SK-N-SH (cell line): ENCODE measurements at regions not wholly inside any gene's neighbourhood (a gene's known extent, or its start where the extent isn't known, plus 50 kb on each side); places are given as distances from the start of the nearest gene placed in this dataset.
A peak's percentile ranks its signal among the peaks of the same experiment; 100 is the strongest.

ENCODE experiments used
- CTCF ChIA-PET: fragments of 300-600, 350-600 bp; formaldehyde crosslinking; extraction: SDS; loops from one replicate; lab custom pipeline; 2021; lab: Yijun Ruan, JAX
- POLR2A ChIA-PET: fragments of 350-600 bp; sonication (Branson Sonifier 250); formaldehyde crosslinking; extraction: SDS; loops from one replicate; lab custom pipeline; 2020; ENCODE audit warnings: antibody characterized with exemption, inconsistent platforms; lab: Yijun Ruan, JAX
- DNase-seq: peaks from one replicate; pipeline ENCODE4 v3.0.0; 2012
- H2AFZ ChIP-seq: fragments of 200-600 bp; sonication (generic); 2 replicates; pipeline ENCODE4 v1.8.1; 2016; ENCODE audit warnings: antibody characterized with exemption, mild to moderate bottlenecking, low read depth
- H3F3A ChIP-seq: fragments of 200-600 bp; sonication (generic); replicated peaks from 2 replicates; pipeline ENCODE3; 2016; ENCODE audit warnings: antibody characterized with exemption, mild to moderate bottlenecking; ENCODE audit not compliant: insufficient read depth
- H3K27ac ChIP-seq, 2 experiments: fragments of 200-500 bp in 1 of 2; fragments of 200-600 bp in 1 of 2; sonication (Bioruptor generic) in 1 of 2; sonication (generic), shearing (Covaris generic) in 1 of 2; 2 replicates each; pipeline versions ENCODE4 v1.5.1 to v1.6.1; 2014 to 2016; ENCODE audit warnings: low read depth in 2 of 2, inconsistent platforms in 1 of 2, low read length in 1 of 2, mild to moderate bottlenecking in 1 of 2, mixed read lengths in 1 of 2
- H3K27me3 ChIP-seq: fragments of 200-600 bp; sonication (generic), shearing (Covaris generic); 2 replicates; pipeline ENCODE4 v1.6.1; 2016; ENCODE audit warnings: mixed run types; ENCODE audit not compliant: insufficient read depth
- H3K36me3 ChIP-seq, 2 experiments: fragments of 200-500 bp in 1 of 2; fragments of 200-600 bp in 1 of 2; sonication (Bioruptor generic) in 1 of 2; sonication (generic) in 1 of 2; replicated peaks in 1 of 2; 2 replicates each; pipeline versions ENCODE3 to v1.5.1; 2014 to 2016; ENCODE audit warnings: low read length in 1 of 2, mild to moderate bottlenecking in 1 of 2; ENCODE audit not compliant: insufficient read depth in 2 of 2, control insufficient read depth in 1 of 2
- H3K4me1 ChIP-seq, 2 experiments: fragments of 200-500 bp in 1 of 2; fragments of 200-600 bp in 1 of 2; sonication (Bioruptor generic) in 1 of 2; sonication (generic), shearing (Covaris generic) in 1 of 2; 2 replicates each; pipeline versions ENCODE4 v1.5.1 to v1.6.1; 2014 to 2016; ENCODE audit warnings: low read depth in 1 of 2, low read length in 1 of 2, mixed run types in 1 of 2; ENCODE audit not compliant: insufficient read depth in 2 of 2, control insufficient read depth in 1 of 2
- H3K4me2 ChIP-seq: fragments of 200-600 bp; sonication (generic), shearing (Covaris generic); 2 replicates; pipeline ENCODE4 v1.6.1; 2017; ENCODE audit warnings: mixed run types
- H3K4me3 ChIP-seq, 2 experiments: fragments of 200-500 bp in 1 of 2; fragments of 200-600 bp in 1 of 2; sonication (Bioruptor generic) in 1 of 2; sonication (generic), shearing (Covaris generic) in 1 of 2; 2 replicates each; pipeline versions ENCODE4 v1.5.1 to v1.8.1; 2014 to 2016; ENCODE audit warnings: low read depth in 2 of 2, inconsistent platforms in 1 of 2, low read length in 1 of 2, mild to moderate bottlenecking in 1 of 2, mixed read lengths in 1 of 2, moderate library complexity in 1 of 2
- H3K79me2 ChIP-seq: fragments of 200-600 bp; sonication (generic); 2 replicates; pipeline ENCODE4 v1.8.1; 2017; ENCODE audit warnings: mild to moderate bottlenecking; ENCODE audit not compliant: insufficient read depth
- H3K9ac ChIP-seq: fragments of 200-600 bp; sonication (generic); 2 replicates; pipeline ENCODE4 v1.6.1; 2017; ENCODE audit warnings: mixed run types
- H3K9me2 ChIP-seq: fragments of 200-600 bp; sonication (generic); 2 replicates; pipeline ENCODE4 v1.6.1; 2017; ENCODE audit warnings: mixed run types
- H3K9me3 ChIP-seq: fragments of 200-600 bp; sonication (generic); 2 replicates; pipeline ENCODE4 v1.6.1; 2017; ENCODE audit warnings: mixed run types, mild to moderate bottlenecking, moderate library complexity
- H4K20me1 ChIP-seq: fragments of 200-600 bp; sonication (generic); 2 replicates; pipeline ENCODE4 v1.6.1; 2017; ENCODE audit warnings: mild to moderate bottlenecking, mixed run types; ENCODE audit not compliant: insufficient read depth
- EP300 ChIP-seq, 2 experiments: IDR thresholded peaks; 2 replicates each; pipeline versions ENCODE4 v1.4.0 to v1.6.1; 2012; ENCODE audit warnings: borderline replicate concordance in 1 of 2, low read depth in 1 of 2, low read length in 1 of 2
- EZH2phosphoT487 ChIP-seq: fragments of 200-600 bp; sonication (generic); IDR thresholded peaks from 2 replicates; pipeline ENCODE4 v1.6.1; 2017; ENCODE audit warnings: low read depth, mixed run types, mild to moderate bottlenecking, antibody characterized with exemption, moderate library complexity, borderline replicate concordance
- FOXJ3 ChIP-seq: sonication (generic); formaldehyde crosslinking; IDR thresholded peaks from 2 replicates; pipeline ENCODE4 v1.5.1; 2020; ENCODE audit warnings: mild to moderate bottlenecking, missing genetic modification reagents
- GABPA ChIP-seq: IDR thresholded peaks from 2 replicates; pipeline ENCODE4 v1.4.0; 2012; ENCODE audit warnings: low read depth, mild to moderate bottlenecking
- GATA2 ChIP-seq: sonication (generic); formaldehyde crosslinking; IDR thresholded peaks from 2 replicates; pipeline ENCODE4 v1.5.0; 2020; ENCODE audit warnings: mild to moderate bottlenecking, missing genetic modification reagents
- JUND ChIP-seq: IDR thresholded peaks from 2 replicates; pipeline ENCODE4 v1.4.0; 2012
- MAX ChIP-seq: IDR thresholded peaks from 2 replicates; pipeline ENCODE4 v1.4.0; 2012; ENCODE audit warnings: low read depth
- MXI1 ChIP-seq: IDR thresholded peaks from 2 replicates; pipeline ENCODE4 v1.6.1; 2012; ENCODE audit warnings: mild to moderate bottlenecking, low read depth, low read length, improper control_type of control experiment
- NRF1 ChIP-seq: IDR thresholded peaks from 2 replicates; pipeline ENCODE4 v1.6.1; 2012; ENCODE audit warnings: low read depth, mild to moderate bottlenecking, low read length
- POLR2AphosphoS5 ChIP-seq: IDR thresholded peaks from 2 replicates; pipeline ENCODE4 v1.6.1; 2012; ENCODE audit warnings: low read depth, low read length
- RAD21 ChIP-seq: IDR thresholded peaks from 2 replicates; pipeline ENCODE4 v1.6.1; 2012; ENCODE audit warnings: mild to moderate bottlenecking, low read length
- RCOR1 ChIP-seq: fragments of 150-350 bp; IDR thresholded peaks from 2 replicates; pipeline ENCODE4 v1.6.1; 2017; ENCODE audit warnings: antibody characterized with exemption, low read length
- RXRA ChIP-seq: IDR thresholded peaks from 2 replicates; pipeline ENCODE4 v1.4.0; 2012; ENCODE audit warnings: low read depth, mild to moderate bottlenecking, borderline replicate concordance
- SIN3A ChIP-seq: IDR thresholded peaks from 2 replicates; pipeline ENCODE4 v1.6.1; 2012; ENCODE audit warnings: low read depth, mild to moderate bottlenecking, low read length, moderate library complexity, borderline replicate concordance
- SMC3 ChIP-seq: IDR thresholded peaks from 2 replicates; pipeline ENCODE4 v1.6.1; 2012; ENCODE audit warnings: low read depth, low read length, improper control_type of control experiment
- TCF12 ChIP-seq: IDR thresholded peaks from 2 replicates; pipeline ENCODE4 v1.4.0; 2012
- TEAD4 ChIP-seq: IDR thresholded peaks from 2 replicates; pipeline ENCODE4 v1.4.0; 2012; ENCODE audit warnings: mild to moderate bottlenecking, borderline replicate concordance; ENCODE audit not compliant: insufficient read depth
- USF1 ChIP-seq: IDR thresholded peaks from 2 replicates; pipeline ENCODE4 v1.4.0; 2012; ENCODE audit warnings: low read depth, borderline replicate concordance
- YY1 ChIP-seq: IDR thresholded peaks from 2 replicates; pipeline ENCODE4 v1.4.0; 2012; ENCODE audit warnings: low read depth, mild to moderate bottlenecking
- ZBTB33 ChIP-seq: IDR thresholded peaks from 2 replicates; pipeline ENCODE4 v1.4.0; 2012; ENCODE audit warnings: low read depth, borderline replicate concordance
- WGBS: methylation state at CpG from one replicate; pipeline ENCODE4 v1.1.6; 2017; ENCODE audit warnings: low lambda C conversion rate; 5-methylcytosine and 5-hydroxymethylcytosine counted together
- TF ChIP-seq, protein P1 (sequence below): IDR thresholded peaks from 2 replicates; pipeline ENCODE4; 2012
- TF ChIP-seq, protein P2 (sequence below): fragments of 150-350 bp; IDR thresholded peaks from 2 replicates; pipeline ENCODE4 v1.6.1; 2017; ENCODE audit warnings: antibody characterized with exemption, low read length, low read depth, borderline replicate concordance

DNA sequence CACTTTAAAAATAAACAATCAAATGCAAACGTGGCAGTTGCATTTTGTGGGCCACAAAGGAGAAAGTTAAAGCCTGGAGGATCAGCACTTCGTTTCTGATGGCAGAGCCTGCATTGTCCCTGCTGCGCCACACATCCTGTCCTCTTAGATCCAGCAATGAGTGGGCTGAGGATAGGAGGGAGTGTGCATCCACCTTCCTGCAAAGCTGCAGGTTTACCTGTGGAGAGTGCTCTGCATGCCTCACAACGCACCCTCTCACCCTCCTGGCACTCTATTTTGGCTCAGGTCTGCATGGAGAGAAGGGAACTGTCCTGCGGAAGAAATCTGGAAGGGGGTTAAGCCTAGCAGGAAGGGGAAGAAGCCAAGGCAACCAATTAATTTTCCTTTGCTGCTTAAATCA, 212.2 kb upstream of the SLC24A2 start:
- ChIA-PET POLR2A (no interaction called here), CTCF (no interaction called here)
- Histone ChIP-seq H3K79me2 (no peaks in the 10 kb centered on the region), H4K20me1 (no peaks in the 10 kb centered on the region), H3K36me3 (no peaks in the 10 kb centered on the region), H3K9me3 (no peaks in the 10 kb centered on the region), H3K4me2 (no peak overlapping the region), H3K4me3 (no peak overlapping the region), H3K4me1 (peaks cover 0 to 16% of the 10 kb centered on the region in 2 experiments; a peak in 1 of 4 replicates), H3K27me3 (no peaks in the 10 kb centered on the region), H2AFZ (no peak overlapping the region), H3K9me2 (no peaks in the 10 kb centered on the region), H3F3A (peaks cover 12% of the 10 kb centered on the region), H3K27ac (no peak overlapping the region), H3K9ac (no peak overlapping the region)
- TF ChIP-seq EZH2phosphoT487 = no peak
- TF ChIP-seq SIN3A = no peak
- no peak for TF ChIP-seq MXI1
- no peak for TF ChIP-seq ZBTB33
- TF ChIP-seq FOXJ3 (CRISPR knock-in tag) = no peak
- TF ChIP-seq, protein P1, sequence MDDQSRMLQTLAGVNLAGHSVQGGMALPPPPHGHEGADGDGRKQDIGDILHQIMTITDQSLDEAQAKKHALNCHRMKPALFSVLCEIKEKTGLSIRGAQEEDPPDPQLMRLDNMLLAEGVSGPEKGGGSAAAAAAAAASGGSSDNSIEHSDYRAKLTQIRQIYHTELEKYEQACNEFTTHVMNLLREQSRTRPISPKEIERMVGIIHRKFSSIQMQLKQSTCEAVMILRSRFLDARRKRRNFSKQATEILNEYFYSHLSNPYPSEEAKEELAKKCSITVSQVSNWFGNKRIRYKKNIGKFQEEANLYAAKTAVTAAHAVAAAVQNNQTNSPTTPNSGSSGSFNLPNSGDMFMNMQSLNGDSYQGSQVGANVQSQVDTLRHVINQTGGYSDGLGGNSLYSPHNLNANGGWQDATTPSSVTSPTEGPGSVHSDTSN = no peak
- no peak for TF ChIP-seq TEAD4
- TF ChIP-seq EP300 (IDR thresholded peaks at IDR 0.05; ENCODE audit: borderline replicate concordance in 1 of 2, low read depth in 1 of 2, low read length in 1 of 2) = no peak
- TF ChIP-seq RCOR1 = no peak
- no peak for TF ChIP-seq GATA2 (CRISPR knock-in tag)
- WGBS = 59% methylated on average over 5 of the region's 5 CpGs
- no peak for DNase-seq

- Histone ChIP-seq H3K27ac (peak overlapping the region in 1 of 2 experiments; percentile 55; a peak in 2 of 4 replicates), H3K27me3 (no peaks in the 10 kb centered on the region), H3K9ac (no peak overlapping the region; the same call in 1 of the 2 replicates), H3K9me2 (no peaks in the 10 kb centered on the region), H3K4me3 (no peak overlapping the region), H2AFZ (peak overlapping the region; percentile 17; the same call in 1 of the 2 replicates), H3F3A (peaks cover 12% of the 10 kb centered on the region), H3K4me1 (peaks cover 0 to 16% of the 10 kb centered on the region in 2 experiments; a peak in 1 of 4 replicates), H3K4me2 (no peak overlapping the region; the same call in 1 of the 2 replicates), H3K36me3 (no peaks in the 10 kb centered on the region), H4K20me1 (no peaks in the 10 kb centered on the region), H3K79me2 (no peaks in the 10 kb centered on the region), H3K9me3 (no peaks in the 10 kb centered on the region)
- CTCF ChIA-PET = interaction anchor here (0.8 kb wide), 1 partner anchor 25 kb away, joined by 3 read pairs; no protein-coding TSS in a partner anchor
- POLR2A ChIA-PET = no interaction called here
- no peak for DNase-seq
- WGBS = 8% methylated on average over 1 of the region's 2 CpGs
- peak; percentile 81 for TF ChIP-seq TCF12
- 0 out of 2 replicates have a peak, but pooled peaks have one; percentile 22 for TF ChIP-seq MAX
- TF ChIP-seq SMC3 = no peak
- no peak for TF ChIP-seq RAD21
- TF ChIP-seq, protein P2, sequence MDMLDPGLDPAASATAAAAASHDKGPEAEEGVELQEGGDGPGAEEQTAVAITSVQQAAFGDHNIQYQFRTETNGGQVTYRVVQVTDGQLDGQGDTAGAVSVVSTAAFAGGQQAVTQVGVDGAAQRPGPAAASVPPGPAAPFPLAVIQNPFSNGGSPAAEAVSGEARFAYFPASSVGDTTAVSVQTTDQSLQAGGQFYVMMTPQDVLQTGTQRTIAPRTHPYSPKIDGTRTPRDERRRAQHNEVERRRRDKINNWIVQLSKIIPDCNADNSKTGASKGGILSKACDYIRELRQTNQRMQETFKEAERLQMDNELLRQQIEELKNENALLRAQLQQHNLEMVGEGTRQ = no peak
- no peak for TF ChIP-seq TEAD4
- TF ChIP-seq NRF1 = no peak
- TF ChIP-seq POLR2AphosphoS5 = no peak
- TF ChIP-seq USF1 = no peak
- peak in 1 of 2 experiments; percentile 70; a peak in 1 of 4 replicates for TF ChIP-seq EP300 (IDR thresholded peaks at IDR 0.05; ENCODE audit: borderline replicate concordance in 1 of 2, low read depth in 1 of 2, low read length in 1 of 2)
- TF ChIP-seq JUND = peak; percentile 65; the same call in 1 of the 2 replicates
- no peak for TF ChIP-seq YY1
- TF ChIP-seq SIN3A = no peak
- no peak for TF ChIP-seq GABPA
- TF ChIP-seq RXRA = peak; percentile 34; the same call in 1 of the 2 replicates
Measured at GRCh38 chr9:19999491-20000057, 210.7 kb upstream of the SLC24A2 start.
